HK-2 (cell line): ENCODE measurements at regions not wholly inside any gene's neighbourhood (a gene's known extent, or its start where the extent isn't known, plus 50 kb on each side); places are given as distances from the start of the nearest gene placed in this dataset.
"Not testable (repeated sequence)": the region's sequence is repeated elsewhere in the genome, so short reads cannot be mapped to it uniquely, and the experiment has no call there.

ENCODE experiments used
- DNase-seq: peaks from one replicate; pipeline ENCODE4 v3.0.0-alpha.2; 2018; ENCODE audit not compliant: unreplicated experiment

- DNase-seq: peak; percentile 8
Measured at GRCh38 chrX:9379697-9380551, 84.9 kb upstream of the TBL1X start.

DNA sequence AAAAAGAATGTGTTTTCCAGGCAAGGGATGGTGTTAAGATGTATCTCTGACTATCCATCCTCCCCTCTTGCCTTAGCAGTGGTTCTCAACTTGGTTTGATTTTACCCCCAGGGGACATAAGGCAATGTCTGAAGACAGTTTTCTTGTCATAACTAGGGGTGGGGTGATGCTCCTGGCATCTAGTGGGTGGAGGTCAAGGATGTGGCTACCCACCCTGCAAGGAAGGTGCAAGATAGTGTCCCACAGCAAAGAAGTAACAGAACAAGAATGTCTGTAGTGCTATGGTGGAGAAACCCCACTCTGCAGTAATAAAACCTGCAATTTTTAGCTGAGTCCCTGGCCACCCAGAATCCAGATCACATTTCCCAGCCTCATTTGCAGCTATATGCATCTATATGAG is 81.2 kb upstream of the TBL1X start:
- no peak for DNase-seq

- no peak for DNase-seq
Measured at GRCh38 chrX:9388450-9388849, 76.4 kb upstream of the TBL1X start.

DNA sequence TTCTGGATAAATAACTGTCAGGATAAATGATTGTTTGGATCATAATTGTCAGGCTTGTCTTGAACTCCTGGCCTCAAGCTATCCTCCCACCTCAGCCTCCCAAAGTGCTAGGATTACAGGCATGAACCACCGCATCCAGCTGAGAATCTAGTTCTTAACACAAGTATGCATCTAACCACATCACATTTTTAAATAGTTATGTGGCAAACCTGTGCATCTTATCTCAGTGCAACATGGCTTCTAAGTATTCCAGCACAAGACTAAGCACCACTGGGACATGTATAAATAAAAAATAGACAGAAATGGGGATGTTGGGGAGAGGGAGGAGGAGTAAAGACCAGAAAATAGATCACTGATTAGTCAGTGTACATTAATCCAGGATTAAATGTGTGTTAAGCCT is 74.7 kb upstream of the TBL1X start:
- no peak for DNase-seq

DNA sequence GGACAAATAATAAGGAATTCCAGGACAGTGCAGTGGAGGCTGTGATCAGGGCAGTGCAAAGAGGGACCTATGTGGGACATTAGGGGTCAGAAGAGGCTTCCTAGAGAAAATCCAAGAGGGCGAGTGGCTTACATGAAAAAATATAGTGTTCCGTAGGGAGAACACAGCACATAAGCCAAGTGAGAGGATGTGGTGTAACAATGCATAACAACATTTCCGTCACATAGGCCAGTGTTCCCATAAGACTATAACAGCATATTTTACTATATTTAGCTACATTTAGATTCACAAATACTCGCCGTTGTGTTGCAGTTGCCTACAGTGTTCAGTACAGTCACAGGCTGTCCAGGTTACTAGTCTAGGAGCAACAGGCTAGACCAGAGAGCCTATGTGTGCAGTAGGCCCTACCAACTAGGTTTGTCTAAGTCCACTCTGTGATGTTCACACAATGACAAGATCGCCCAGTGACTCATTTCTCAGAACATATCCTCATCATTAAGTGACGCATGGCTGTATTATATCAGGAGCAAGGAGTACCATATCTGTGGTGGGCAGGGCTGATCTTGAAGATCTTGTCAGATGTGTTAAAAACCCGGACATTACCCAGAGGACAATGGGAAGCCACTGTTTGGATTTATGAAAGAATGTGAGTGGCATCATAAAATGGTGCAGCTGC is 74.0 kb upstream of the TBL1X start:
- DNase-seq: no peak

DNA sequence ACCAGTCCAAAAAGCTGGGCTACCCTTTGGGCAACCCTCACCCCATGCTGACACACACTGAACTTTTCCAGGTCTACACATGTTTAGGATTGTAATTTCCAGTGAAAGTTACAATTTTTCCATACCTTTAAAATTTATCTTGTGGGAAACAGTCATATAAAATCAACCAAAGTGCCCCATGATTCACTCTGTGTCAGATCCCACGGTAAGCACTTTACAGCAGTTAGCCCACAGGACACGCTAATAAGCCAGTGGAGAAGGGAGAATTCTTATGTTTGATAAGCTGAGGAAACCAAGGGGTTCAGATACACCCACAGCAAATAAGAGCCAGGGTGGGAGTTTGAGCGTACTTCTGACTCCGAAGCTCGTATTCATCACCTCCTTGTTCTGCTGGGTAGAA is 72.4 kb upstream of the TBL1X start:
- DNase-seq: no peak

DNA sequence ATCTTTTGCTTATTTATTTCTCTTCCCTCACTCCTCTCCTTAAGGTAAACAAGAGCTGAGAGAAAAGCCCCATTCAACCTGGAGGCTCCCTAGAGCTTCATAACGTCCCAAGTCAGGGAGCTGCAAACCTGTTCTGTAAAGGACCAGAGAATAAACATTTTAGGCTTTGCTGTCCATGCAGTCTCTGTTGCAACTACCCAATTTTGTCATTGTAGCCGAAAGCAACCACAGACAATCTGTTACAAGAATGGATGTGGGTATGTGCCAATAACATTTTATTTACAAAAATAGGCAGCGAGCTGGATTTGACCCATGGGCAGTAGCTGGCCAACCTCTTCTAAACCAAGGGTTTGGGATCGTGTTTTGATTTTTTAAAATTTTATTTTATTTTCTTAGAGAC is 71.3 kb upstream of the TBL1X start:
- no peak for DNase-seq

DNA sequence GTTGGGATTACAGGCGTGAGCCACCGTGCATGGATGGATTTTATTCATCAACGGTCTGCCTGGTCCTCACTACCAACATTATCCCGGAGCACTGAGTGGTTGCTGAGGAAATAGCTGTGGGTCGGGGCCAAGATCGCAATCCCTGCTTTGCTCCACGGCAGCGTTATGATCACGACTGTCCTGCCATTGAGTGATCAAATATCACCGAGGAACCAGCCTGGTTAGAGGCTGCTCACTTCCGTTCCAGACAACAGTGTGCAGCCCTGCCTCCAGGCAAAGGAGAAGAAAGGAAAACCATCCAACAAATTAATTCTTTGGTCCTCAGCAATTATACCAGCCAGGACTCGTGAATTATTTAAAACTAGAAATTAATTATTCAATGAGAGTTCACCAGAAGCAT is 70.6 kb upstream of the TBL1X start:
- DNase-seq: no peak

- no peak for DNase-seq
Measured at GRCh38 chrX:9396930-9397329, 67.9 kb upstream of the TBL1X start.

GRCh38 chrX:9401051-9401450 is 63.8 kb upstream of the TBL1X start:
- DNase-seq: no peak

DNA sequence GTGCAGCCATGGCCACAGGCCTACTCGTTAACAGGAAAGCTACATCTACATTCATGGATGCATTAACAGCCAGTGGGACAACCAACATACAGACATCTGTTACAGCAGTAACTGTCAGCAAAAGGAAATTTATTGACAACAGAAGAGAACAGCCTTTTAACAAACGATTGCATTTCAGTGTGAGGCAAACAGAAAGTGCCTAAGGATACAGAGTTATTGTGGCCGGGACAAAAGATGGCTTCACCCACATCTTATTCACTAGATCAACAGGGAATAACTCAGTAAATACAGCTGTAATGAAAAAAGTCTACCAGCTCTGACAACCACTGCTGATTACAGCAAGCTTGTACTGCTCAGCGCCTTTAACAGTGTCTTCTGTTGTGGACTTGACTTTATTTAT is 61.5 kb upstream of the TBL1X start:
- DNase-seq: no peak

DNA sequence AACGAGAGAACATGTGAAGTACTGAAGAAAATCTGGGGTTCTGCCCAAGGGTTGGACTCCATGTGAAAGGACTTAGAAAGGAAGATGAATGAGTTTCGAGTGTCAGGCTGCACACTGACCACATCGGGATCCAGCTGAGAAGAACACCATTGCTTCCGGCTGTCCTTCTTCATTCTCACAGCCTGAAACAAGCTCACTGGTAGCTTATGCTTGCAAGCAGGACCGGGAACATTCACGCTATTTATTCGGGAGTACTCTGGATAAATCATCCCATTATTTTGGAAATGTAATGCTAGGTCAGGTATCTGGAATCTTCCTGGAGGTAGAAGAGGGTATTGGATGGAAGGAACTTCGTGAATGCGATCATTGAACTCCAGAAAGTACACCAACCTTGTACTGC is 59.2 kb upstream of the TBL1X start:
- not testable (repeated sequence) for DNase-seq

DNA sequence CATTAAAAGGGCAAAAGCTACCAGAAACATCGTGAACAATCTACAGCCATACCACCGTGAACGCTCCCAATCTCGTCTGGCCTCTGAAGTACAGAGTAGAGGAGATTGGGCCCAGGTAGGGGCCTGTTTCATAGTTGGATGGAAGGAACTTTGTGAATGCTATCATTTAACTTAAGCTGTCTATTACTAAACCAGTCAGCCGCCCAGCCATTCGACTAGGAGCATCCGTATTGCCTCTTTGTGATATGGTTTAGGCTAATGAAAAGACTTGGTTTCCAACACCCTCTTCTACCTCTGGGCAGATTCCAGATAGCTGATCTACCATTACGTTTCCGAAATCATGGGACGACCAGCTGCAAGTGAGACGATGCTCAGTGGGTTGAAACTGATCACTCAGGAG is 54.0 kb upstream of the TBL1X start:
- DNase-seq: not testable (repeated sequence)

DNA sequence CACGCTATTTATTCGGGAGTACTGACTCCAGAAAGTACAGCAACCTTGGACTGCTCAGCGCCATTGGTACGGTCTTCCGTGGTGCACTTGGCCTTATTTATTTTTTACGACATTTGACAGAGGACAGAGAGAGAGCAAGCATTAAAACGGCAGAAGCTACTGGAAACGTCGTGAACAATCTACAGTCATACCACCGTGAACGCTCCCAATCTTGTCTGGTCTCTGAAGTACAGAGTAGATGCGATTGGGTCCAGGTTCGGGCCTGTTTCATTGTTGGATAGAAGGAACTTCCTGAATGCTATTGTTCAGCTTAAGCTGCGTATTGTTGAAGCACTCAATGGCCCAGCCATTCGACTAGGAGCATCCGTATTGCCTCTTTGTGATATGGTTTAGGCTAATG is 53.2 kb upstream of the TBL1X start:
- not testable (repeated sequence) for DNase-seq

DNA sequence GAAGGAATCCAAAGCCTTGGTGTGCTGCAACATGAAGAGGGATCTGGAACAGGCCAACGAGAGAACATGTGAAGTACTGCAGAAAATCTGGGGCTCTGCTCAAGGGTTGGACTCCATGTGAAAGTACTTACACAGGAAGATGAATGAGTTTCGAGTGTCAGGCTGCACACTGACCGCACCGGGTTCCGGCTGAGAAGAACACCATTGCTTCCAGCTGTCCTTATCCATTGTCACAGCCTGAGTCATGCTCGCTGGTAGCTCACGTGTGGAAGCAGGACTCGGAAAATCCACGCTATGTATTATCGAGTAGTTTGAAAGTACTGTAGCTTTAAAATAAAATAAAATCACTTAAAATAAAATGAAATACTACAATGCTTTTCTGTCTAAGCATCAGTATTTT is 50.4 kb upstream of the TBL1X start:
- DNase-seq: no peak
